ENCODE measurements at regions not wholly inside any gene's neighbourhood (a gene's known extent, or its start where the extent isn't known, plus 50 kb on each side); places are given as distances from the start of the nearest gene placed in this dataset.
A peak's percentile ranks its signal among the peaks of the same experiment; 100 is the strongest.

- TF ChIP-seq AEBP2 (tag by site-specific recombination; IDR thresholded peaks at IDR 0.05; ENCODE audit: borderline replicate concordance) (no peak), ZBTB26 (tag by site-specific recombination; optimal IDR thresholded peaks at IDR 0.05) (no peak), ZNF621 (tag by site-specific recombination; IDR thresholded peaks at IDR 0.05) (no peak), GLI4 (tag by site-specific recombination; IDR thresholded peaks at IDR 0.05) (no peak), CTCF (tag by site-specific recombination; IDR thresholded peaks at IDR 0.05) (no peak), TCF7L2 (IDR thresholded peaks at IDR 0.05; ENCODE audit: borderline replicate concordance, low read depth, low read length) (no peak), ZNF398 (tag by site-specific recombination; IDR thresholded peaks at IDR 0.05) (no peak), ZNF654 (tag by site-specific recombination; IDR thresholded peaks at IDR 0.05; ENCODE audit: low read depth) (peak; percentile 64), ZNF660 (tag by site-specific recombination; IDR thresholded peaks at IDR 0.05) (no peak), YY1 (tag by site-specific recombination; IDR thresholded peaks at IDR 0.05) (no peak), ZNF792 (tag by site-specific recombination; IDR thresholded peaks at IDR 0.05) (no peak), ZNF24 (tag by site-specific recombination; IDR thresholded peaks at IDR 0.05) (no peak)
Observed at GRCh38 chr5:18314192-18314778, 680.0 kb downstream of the TAF11L14 start.

Measured in HEK293 (cell line).